Osteocyte (in vitro differentiated cells): ENCODE measurements at regions not wholly inside any gene's neighbourhood (a gene's known extent, or its start where the extent isn't known, plus 50 kb on each side); places are given as distances from the start of the nearest gene placed in this dataset.

Experiments
- DNase-seq: peaks from one replicate; pipeline ENCODE4 v3.0.0; 2021; ENCODE audit warnings: mixed read lengths; ENCODE audit not compliant: unreplicated experiment; ENCODE audit errors: extremely low spot score
- H3K27ac Mint-ChIP-seq: one replicate; pipeline ENCODE4 v1.8.0; 2021; ENCODE audit warnings: mild to moderate bottlenecking, mixed read lengths; ENCODE audit not compliant: unreplicated experiment
- H3K27me3 Mint-ChIP-seq: one replicate; pipeline ENCODE4 v1.8.0; 2021; ENCODE audit warnings: mixed read lengths; ENCODE audit not compliant: unreplicated experiment
- H3K36me3 Mint-ChIP-seq: one replicate; pipeline ENCODE4 v1.8.0; 2021; ENCODE audit warnings: mixed read lengths; ENCODE audit not compliant: unreplicated experiment
- H3K4me1 Mint-ChIP-seq: one replicate; pipeline ENCODE4 v1.8.0; 2021; ENCODE audit warnings: mixed read lengths; ENCODE audit not compliant: unreplicated experiment
- H3K4me3 Mint-ChIP-seq: one replicate; pipeline ENCODE4 v1.8.0; 2021; ENCODE audit warnings: mild to moderate bottlenecking, moderate library complexity, mixed read lengths; ENCODE audit not compliant: unreplicated experiment
- H3K9me3 Mint-ChIP-seq: one replicate; pipeline ENCODE4 v1.8.0; 2021; ENCODE audit warnings: mixed read lengths; ENCODE audit not compliant: unreplicated experiment
- CTCF ChIP-seq: fragments of 200-600 bp; sonication (generic); IDR thresholded peaks from 2 replicates; pipeline ENCODE4 v1.5.0; 2021; ENCODE audit warnings: antibody characterized with exemption, mild to moderate bottlenecking, moderate library complexity

GRCh38 chr21:27390384-27390783 is 423.5 kb upstream of the ADAMTS5 start:
- peaks cover 52% of the 10 kb centered on the region for H3K4me1 Mint-ChIP-seq
- no peak overlapping the region for H3K27ac Mint-ChIP-seq
- peaks cover 15% of the 10 kb centered on the region for H3K9me3 Mint-ChIP-seq
- H3K4me3 Mint-ChIP-seq = no peak overlapping the region
- no peak for DNase-seq
- no peak for TF ChIP-seq CTCF
- H3K27me3 Mint-ChIP-seq = no peaks in the 10 kb centered on the region
- no peaks in the 10 kb centered on the region for H3K36me3 Mint-ChIP-seq

GRCh38 chr21:27388825-27389224 is 421.9 kb upstream of the ADAMTS5 start:
- Mint-ChIP-seq H3K4me3 (no peak overlapping the region), H3K4me1 (peaks cover 41% of the 10 kb centered on the region), H3K27ac (peak overlapping the region; percentile 52), H3K9me3 (peaks cover 16% of the 10 kb centered on the region), H3K36me3 (no peaks in the 10 kb centered on the region), H3K27me3 (no peaks in the 10 kb centered on the region)
- no peak for TF ChIP-seq CTCF
- no peak for DNase-seq

DNA sequence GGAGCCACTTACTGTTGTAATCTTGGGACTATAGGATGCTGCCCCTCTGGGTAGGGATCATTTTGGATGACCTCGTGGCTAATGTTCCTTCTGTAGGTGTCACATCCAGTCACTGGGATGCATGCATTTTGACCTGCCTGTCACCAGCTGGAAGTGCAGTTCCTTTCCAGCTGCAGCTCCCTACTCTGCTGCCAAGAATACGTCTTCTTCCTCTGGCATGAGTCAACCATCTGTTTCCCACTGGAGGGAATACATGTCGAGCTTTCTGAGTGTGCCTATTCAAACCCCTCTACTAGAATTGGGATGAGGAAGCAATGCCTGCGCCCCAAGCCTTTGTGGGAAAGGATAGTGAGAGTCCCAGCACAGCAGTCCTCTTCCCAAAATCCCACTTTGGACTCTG is 415.5 kb upstream of the ADAMTS5 start:
- DNase-seq = no peak
- no peaks in the 10 kb centered on the region for H3K27me3 Mint-ChIP-seq
- no peak overlapping the region for H3K27ac Mint-ChIP-seq
- no peak for TF ChIP-seq CTCF
- no peak overlapping the region for H3K4me3 Mint-ChIP-seq
- peaks cover 13% of the 10 kb centered on the region for H3K4me1 Mint-ChIP-seq
- H3K36me3 Mint-ChIP-seq = peaks cover 2% of the 10 kb centered on the region
- peaks cover 4% of the 10 kb centered on the region for H3K9me3 Mint-ChIP-seq

- no peaks in the 10 kb centered on the region for H3K27me3 Mint-ChIP-seq
- H3K4me1 Mint-ChIP-seq = peaks cover 13% of the 10 kb centered on the region
- TF ChIP-seq CTCF = no peak
- peak overlapping the region; percentile 33 for H3K27ac Mint-ChIP-seq
- no peaks in the 10 kb centered on the region for H3K9me3 Mint-ChIP-seq
- H3K36me3 Mint-ChIP-seq = peaks cover 2% of the 10 kb centered on the region
- DNase-seq = no peak
- H3K4me3 Mint-ChIP-seq = no peak overlapping the region
Measured at GRCh38 chr21:27380303-27380702, 413.4 kb upstream of the ADAMTS5 start.

DNA sequence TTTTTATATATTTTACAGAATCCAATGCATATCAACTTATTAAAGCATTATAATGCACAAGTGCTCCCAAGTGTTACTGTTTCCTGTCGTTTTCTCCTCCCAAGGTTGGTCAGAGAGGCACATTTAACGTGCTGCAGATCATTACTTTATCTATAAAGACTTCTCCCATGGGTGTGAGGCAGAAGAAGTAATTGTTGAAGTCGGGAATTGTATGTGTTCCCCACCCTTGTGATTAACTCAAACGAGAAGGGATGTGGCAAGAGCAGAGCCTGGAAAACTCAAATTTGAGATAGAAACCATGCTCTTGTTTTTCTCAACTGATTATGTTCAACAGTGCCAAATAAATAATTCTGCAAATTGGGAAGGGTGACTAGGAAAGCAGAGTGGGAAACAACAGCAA is 412.5 kb upstream of the ADAMTS5 start:
- Mint-ChIP-seq H3K36me3 (peaks cover 2% of the 10 kb centered on the region), H3K4me3 (no peak overlapping the region), H3K27ac (no peak overlapping the region), H3K9me3 (no peaks in the 10 kb centered on the region), H3K4me1 (peaks cover 16% of the 10 kb centered on the region), H3K27me3 (no peaks in the 10 kb centered on the region)
- DNase-seq = no peak
- no peak for TF ChIP-seq CTCF
